ENCODE measurements at regions not wholly inside any gene's neighbourhood (a gene's known extent, or its start where the extent isn't known, plus 50 kb on each side); places are given as distances from the start of the nearest gene placed in this dataset.

DNA sequence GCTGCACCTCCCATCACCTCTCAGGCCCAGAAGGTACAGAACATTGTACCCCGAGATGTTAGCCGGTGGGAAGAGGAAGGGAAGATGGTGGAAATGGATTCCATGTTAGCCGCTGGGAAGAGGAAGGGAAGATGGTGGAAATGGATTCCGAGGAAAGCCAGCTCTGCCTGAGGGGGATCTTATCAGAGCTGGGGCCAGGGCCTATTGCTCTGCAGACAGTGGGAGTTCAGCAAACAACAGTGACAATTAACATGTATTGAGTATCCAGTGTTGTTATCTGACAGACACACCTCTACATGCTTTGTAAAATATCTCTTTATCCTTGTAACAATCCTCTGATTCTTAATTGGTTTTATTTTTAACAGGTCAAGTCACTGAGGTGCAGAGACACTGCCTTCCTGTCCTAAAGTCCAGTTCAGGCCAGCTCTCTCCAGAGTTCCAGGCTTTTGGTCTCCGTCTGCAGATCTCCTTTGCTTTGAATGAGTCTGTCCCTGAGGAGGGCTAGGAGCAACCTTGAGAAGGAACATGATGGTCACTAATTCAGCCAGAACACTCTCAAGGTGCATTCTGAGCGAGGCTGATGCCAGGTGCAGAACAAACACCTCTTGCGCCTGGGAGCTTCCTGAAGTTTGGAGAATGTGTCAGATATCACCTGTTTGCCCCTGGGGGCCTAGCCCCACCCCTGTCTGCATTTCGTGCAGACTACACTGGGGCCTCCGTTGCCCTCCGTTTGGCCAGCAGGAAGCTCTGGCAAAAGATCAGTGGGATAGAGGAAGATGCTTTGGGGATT lies 82.4 kb upstream of the PODXL start:
- TF ChIP-seq, protein P1, sequence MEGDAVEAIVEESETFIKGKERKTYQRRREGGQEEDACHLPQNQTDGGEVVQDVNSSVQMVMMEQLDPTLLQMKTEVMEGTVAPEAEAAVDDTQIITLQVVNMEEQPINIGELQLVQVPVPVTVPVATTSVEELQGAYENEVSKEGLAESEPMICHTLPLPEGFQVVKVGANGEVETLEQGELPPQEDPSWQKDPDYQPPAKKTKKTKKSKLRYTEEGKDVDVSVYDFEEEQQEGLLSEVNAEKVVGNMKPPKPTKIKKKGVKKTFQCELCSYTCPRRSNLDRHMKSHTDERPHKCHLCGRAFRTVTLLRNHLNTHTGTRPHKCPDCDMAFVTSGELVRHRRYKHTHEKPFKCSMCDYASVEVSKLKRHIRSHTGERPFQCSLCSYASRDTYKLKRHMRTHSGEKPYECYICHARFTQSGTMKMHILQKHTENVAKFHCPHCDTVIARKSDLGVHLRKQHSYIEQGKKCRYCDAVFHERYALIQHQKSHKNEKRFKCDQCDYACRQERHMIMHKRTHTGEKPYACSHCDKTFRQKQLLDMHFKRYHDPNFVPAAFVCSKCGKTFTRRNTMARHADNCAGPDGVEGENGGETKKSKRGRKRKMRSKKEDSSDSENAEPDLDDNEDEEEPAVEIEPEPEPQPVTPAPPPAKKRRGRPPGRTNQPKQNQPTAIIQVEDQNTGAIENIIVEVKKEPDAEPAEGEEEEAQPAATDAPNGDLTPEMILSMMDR (IDR thresholded peaks at IDR 0.05) = no peak
- TF ChIP-seq POLR2AphosphoS5 (IDR thresholded peaks at IDR 0.05; ENCODE audit: low read depth, low read length) (no peak), NFIC (IDR thresholded peaks at IDR 0.05; ENCODE audit: borderline replicate concordance) (no peak)

All from SK-N-SH (cell line).